ENCODE measurements at regions not wholly inside any gene's neighbourhood (a gene's known extent, or its start where the extent isn't known, plus 50 kb on each side); places are given as distances from the start of the nearest gene placed in this dataset.

DNA sequence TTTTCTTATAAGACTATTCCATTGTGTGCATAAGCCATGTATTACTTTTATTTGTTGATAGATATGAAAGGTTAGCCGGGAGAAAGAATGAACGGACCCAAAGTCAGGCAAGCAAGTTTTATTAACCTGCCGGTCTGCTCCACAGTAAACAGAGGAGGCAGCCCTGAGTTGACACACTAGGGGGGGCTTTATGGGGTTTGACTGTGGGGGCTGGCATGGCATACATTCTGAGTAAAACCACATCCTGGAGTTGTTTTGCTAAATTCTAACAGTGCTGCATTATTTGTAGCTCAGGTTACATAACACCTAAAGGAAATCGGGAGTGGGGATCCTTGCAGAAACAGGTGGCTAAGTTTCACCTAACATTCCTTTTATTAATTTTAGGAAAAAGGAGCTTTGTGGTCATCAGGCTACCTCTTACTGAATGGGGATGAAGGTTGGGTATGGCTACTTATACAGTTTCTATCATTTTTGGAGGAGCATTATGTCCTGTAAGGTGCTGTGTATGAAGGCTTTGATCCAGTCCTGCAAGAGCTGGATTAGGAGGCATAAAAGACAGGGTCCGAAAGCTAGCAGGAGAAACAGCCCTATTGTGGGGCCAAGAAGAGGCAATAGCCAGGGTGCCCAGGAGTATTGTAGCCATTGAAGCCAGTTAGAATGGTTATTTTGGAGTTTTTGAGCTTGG, 107.4 kb upstream of the USP9Y start:
- no peak overlapping the region for H3K4me3 ChIP-seq
- no peak for ATAC-seq
- TF ChIP-seq EP300 (IDR thresholded peaks at IDR 0.05) (no peak), POLR2A (IDR thresholded peaks at IDR 0.05) (no peak), POLR2AphosphoS5 (IDR thresholded peaks at IDR 0.05) (no peak)
- TF ChIP-seq, protein P1, sequence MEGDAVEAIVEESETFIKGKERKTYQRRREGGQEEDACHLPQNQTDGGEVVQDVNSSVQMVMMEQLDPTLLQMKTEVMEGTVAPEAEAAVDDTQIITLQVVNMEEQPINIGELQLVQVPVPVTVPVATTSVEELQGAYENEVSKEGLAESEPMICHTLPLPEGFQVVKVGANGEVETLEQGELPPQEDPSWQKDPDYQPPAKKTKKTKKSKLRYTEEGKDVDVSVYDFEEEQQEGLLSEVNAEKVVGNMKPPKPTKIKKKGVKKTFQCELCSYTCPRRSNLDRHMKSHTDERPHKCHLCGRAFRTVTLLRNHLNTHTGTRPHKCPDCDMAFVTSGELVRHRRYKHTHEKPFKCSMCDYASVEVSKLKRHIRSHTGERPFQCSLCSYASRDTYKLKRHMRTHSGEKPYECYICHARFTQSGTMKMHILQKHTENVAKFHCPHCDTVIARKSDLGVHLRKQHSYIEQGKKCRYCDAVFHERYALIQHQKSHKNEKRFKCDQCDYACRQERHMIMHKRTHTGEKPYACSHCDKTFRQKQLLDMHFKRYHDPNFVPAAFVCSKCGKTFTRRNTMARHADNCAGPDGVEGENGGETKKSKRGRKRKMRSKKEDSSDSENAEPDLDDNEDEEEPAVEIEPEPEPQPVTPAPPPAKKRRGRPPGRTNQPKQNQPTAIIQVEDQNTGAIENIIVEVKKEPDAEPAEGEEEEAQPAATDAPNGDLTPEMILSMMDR (IDR thresholded peaks at IDR 0.05) = no peak
- 80% methylated on average over 1 of the region's 5 CpGs; no CpG with 5 or more reads in 1 of the 2 donors for WGBS, 2 donors (ENCODE audit: low coverage in 1 of 2)
- no peaks in the 10 kb centered on the region for H3K4me1 ChIP-seq
- no peak overlapping the region for H3K27ac ChIP-seq
- no peaks in the 10 kb centered on the region for H3K36me3 ChIP-seq
- H3K27me3 ChIP-seq = no peaks in the 10 kb centered on the region
- H3K9me3 ChIP-seq = no peaks in the 10 kb centered on the region

DNA sequence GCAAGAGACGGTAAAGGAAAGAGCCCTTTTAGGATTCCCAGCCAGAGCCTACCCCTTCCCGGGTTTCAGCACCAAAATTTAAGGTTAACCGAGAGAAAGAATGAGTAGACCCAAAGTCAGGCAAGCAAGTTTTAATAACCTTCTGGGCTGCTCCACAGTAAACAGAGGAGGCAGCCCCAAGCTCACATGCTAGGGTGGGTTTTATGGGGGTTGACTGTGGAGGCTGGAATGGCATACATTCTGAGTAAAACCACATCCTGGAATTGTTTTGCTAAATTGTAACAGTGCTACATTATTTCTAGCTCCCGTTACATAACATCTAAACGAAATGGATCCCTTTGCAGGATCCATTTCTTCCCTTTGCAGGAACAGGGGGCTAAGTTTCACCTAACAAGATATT, 102.2 kb upstream of the USP9Y start:
- Histone ChIP-seq H3K9me3 (no peaks in the 10 kb centered on the region), H3K36me3 (no peaks in the 10 kb centered on the region), H3K27ac (no peak overlapping the region), H3K4me3 (no peak overlapping the region), H3K27me3 (no peaks in the 10 kb centered on the region), H3K4me1 (no peaks in the 10 kb centered on the region)
- no peak for ATAC-seq
- WGBS, 2 donors (ENCODE audit: low coverage in 1 of 2) = 70% methylated on average over 4 of the region's 5 CpGs; no CpG with 5 or more reads in 1 of the 2 donors
- TF ChIP-seq POLR2AphosphoS5 (IDR thresholded peaks at IDR 0.05) (no peak), POLR2A (IDR thresholded peaks at IDR 0.05) (no peak), EP300 (IDR thresholded peaks at IDR 0.05) (no peak)
- TF ChIP-seq, protein P1 (IDR thresholded peaks at IDR 0.05) = no peak

DNA sequence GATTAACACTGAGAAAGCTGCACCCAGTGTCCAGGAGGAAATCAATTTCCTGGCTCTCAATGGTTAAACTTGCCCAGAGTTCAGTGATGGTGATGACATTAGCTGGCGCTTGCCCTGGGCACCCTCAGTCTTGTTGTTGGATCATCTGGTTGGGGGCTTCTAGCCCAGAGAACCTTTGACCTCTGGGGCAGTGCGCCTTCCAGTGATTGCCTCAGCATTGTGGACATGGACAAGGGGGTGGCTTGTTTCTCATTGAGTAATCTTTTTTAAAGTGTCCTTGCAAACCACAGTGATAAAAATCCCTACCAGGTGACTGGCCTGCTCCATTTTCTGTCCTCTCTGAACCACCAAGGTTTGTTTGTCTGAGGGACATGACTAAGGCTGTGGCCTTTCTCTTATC, 95.6 kb upstream of the USP9Y start:
- H3K27ac ChIP-seq = no peak overlapping the region
- TF ChIP-seq POLR2AphosphoS5 (IDR thresholded peaks at IDR 0.05) (no peak), EP300 (IDR thresholded peaks at IDR 0.05) (no peak), POLR2A (IDR thresholded peaks at IDR 0.05) (no peak)
- TF ChIP-seq, protein P1 (IDR thresholded peaks at IDR 0.05) = no peak
- no peaks in the 10 kb centered on the region for H3K4me1 ChIP-seq
- H3K36me3 ChIP-seq = no peaks in the 10 kb centered on the region
- H3K4me3 ChIP-seq = no peak overlapping the region
- H3K27me3 ChIP-seq = no peaks in the 10 kb centered on the region
- H3K9me3 ChIP-seq = no peaks in the 10 kb centered on the region
- WGBS, 2 donors (ENCODE audit: low coverage in 1 of 2) = no CpG with 5 or more reads among the region's 2 CpGs
- ATAC-seq = no peak

DNA sequence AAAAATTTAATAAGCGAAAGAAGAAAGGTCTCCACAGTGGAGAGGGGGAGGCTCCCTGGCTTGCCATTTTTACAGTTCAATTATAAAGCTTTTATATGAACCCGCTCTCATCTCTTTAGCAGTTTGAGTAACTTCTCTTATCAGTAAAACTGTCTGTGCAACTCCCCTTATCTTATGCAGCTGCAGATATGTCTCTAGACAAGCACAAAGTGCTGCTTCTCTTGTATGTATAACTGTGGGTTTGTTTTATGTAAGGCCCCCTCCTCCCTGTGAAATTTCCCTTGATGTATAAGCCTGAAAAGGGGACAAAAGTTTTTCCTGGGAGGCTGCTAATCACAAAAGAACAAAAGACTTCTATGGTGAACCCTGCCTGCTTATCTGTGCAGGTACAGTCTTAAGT, 90.2 kb upstream of the USP9Y start:
- 60% methylated on average over 2 of the region's 2 CpGs; no CpG with 5 or more reads in 1 of the 2 donors for WGBS, 2 donors (ENCODE audit: low coverage in 1 of 2)
- no peak for ATAC-seq
- Histone ChIP-seq H3K27ac (no peak overlapping the region), H3K4me1 (no peaks in the 10 kb centered on the region), H3K4me3 (no peak overlapping the region), H3K27me3 (no peaks in the 10 kb centered on the region), H3K36me3 (no peaks in the 10 kb centered on the region), H3K9me3 (no peaks in the 10 kb centered on the region)
- no peak for TF ChIP-seq POLR2A (IDR thresholded peaks at IDR 0.05)
- TF ChIP-seq, protein P1 (IDR thresholded peaks at IDR 0.05) = no peak
- no peak for TF ChIP-seq EP300 (IDR thresholded peaks at IDR 0.05)
- TF ChIP-seq POLR2AphosphoS5 (IDR thresholded peaks at IDR 0.05) = no peak

DNA sequence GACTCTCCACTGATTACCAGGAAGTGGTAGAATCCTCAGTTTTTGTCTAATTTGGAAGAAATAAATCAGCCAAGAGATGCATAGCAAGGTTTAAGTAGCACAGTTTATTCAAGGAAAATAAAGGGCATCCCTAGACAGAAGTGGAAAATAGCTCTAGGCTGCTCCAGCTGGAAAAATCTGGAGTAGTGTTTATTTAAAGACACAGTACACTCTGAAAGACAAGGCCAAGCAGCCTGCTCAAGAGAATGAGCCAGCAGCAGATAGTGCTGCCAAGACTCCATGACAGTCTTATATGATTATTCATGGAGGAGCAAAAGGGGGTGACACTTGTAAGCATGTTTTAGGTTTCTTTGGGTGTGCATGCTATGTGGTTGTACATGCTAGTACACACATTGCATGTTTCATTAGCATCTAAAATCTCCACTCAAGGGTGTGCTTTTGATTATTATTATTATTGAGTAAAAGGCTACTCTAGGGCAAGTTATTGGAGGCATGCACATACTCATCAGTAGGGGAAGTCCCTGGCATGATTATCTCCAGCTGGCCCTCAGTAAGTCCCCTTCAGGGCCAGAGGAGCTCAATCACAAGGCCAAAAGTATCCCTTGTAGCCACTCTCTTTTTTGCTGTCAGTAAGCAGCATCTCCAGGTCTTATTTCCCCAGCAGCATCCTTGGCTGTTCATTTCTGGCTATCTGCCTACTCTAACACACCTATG, 85.1 kb upstream of the USP9Y start:
- TF ChIP-seq POLR2A (IDR thresholded peaks at IDR 0.05) = no peak
- TF ChIP-seq EP300 (IDR thresholded peaks at IDR 0.05) = no peak
- TF ChIP-seq, protein P1 (IDR thresholded peaks at IDR 0.05) = no peak
- TF ChIP-seq POLR2AphosphoS5 (IDR thresholded peaks at IDR 0.05) = no peak

More for the DNA sequence above, 85.1 kb upstream of the USP9Y start:
- ATAC-seq = no peak
- H3K36me3 ChIP-seq = no peaks in the 10 kb centered on the region
- H3K27ac ChIP-seq = no peak overlapping the region
- no peaks in the 10 kb centered on the region for H3K4me1 ChIP-seq
- no peak overlapping the region for H3K4me3 ChIP-seq
- no peaks in the 10 kb centered on the region for H3K27me3 ChIP-seq
- no peaks in the 10 kb centered on the region for H3K9me3 ChIP-seq
